Kidney epithelial cell (primary cell): ENCODE measurements at regions not wholly inside any gene's neighbourhood (a gene's known extent, or its start where the extent isn't known, plus 50 kb on each side); places are given as distances from the start of the nearest gene placed in this dataset.

Source experiments
- DNase-seq: peaks from one replicate; pipeline ENCODE4 v3.0.0-alpha.2; 2010; ENCODE audit warnings: low read depth
- H3K27me3 ChIP-seq: 2 replicates; pipeline ENCODE4 v1.6.0; 2011; ENCODE audit warnings: low read length; ENCODE audit not compliant: control insufficient read depth, insufficient read depth
- H3K36me3 ChIP-seq: 2 replicates; pipeline ENCODE4 v1.5.1; 2011; ENCODE audit warnings: low read length; ENCODE audit not compliant: control insufficient read depth, insufficient read depth
- H3K4me3 ChIP-seq: 2 replicates; pipeline ENCODE4 v1.5.1; 2011; ENCODE audit warnings: low read depth, mild to moderate bottlenecking, control low read depth, low read length
- CTCF ChIP-seq: IDR thresholded peaks from 2 replicates; pipeline ENCODE4 v1.5.1; 2011; ENCODE audit warnings: mild to moderate bottlenecking, moderate library complexity, low read length, control low read depth, inconsistent platforms; ENCODE audit not compliant: insufficient read depth, poor library complexity, severe bottlenecking

DNA sequence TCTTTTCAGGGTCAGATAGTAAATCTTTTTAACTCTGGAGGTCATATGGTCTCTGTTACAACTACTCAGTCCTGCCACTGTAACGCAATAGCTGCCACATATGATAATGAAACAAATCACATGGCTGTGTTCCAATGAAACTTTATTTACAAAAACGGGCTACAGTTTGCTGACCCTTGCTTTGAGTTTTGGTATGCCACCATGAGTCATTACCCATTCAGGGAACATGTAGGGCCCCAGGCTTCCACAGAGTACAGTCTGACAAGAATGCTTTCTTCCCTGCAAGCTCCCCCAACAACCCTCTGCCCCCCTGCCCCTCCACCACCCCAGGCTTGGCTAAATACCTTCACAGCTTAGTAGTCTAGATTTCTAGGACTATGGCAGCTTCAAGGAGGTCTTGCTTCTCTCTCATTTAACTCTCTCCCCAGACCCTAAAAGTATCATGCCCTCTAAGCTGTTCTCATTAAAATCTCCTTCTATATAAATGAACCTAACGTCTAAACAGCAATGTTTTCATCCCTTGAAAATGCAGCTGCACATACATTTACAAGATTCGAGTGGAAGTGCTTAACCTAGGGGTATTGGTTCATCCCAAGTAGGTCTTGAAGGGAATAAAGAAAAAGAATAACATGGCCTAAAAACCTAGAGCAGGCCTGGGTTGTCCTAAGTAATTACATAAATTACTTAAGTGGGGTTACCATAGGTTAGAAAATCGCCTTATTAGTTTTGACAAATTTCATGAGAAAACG is 117.8 kb upstream of the PRICKLE2 start:
- no peak for TF ChIP-seq CTCF
- Histone ChIP-seq H3K27me3 (no peaks in the 10 kb centered on the region), H3K4me3 (no peak overlapping the region), H3K36me3 (no peaks in the 10 kb centered on the region)
- DNase-seq: peak; percentile 82

DNA sequence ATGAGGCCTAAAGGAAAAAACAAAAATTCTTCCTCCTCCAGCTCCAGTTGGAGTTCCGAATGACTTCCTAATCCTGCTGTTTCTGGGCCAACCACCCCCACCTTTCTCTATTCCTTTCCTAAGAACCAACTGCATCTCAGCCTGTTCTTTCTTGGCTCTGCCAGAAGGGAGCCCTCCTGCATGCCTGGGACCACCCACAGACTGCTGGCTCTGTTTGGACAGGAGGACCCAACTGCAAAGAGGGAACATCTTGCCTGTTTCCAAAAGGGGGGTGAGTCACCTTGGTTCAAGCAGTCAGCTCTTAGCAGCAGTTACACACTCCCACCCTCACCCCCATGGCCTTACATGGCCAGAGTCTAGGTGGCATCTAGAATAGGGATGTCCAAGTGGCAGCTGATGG is 116.0 kb upstream of the PRICKLE2 start:
- no peaks in the 10 kb centered on the region for H3K27me3 ChIP-seq
- no peak for DNase-seq
- H3K4me3 ChIP-seq: no peak overlapping the region
- no peaks in the 10 kb centered on the region for H3K36me3 ChIP-seq
- no peak for TF ChIP-seq CTCF

DNA sequence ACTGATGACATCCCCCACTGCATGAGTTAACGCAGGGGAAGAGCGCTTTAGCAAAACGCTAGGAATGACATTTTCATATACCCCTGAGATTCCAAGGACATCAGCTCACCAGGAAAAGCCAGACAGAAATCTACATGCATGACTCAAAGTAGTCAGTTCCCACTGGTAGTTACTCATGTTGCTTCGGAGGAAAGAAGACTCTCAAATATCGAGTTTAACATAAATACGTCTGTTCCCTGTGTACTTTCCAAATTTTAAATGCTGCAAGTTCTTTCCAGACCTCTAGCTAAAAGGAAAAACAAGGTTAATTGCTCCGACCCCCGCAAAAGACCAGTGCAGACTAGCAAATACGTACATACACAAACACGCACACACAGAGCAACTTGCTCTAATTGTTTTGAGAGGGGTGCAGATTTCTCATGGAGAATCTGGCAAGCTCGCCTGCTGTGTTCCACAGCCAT is 115.4 kb upstream of the PRICKLE2 start:
- no peaks in the 10 kb centered on the region for H3K36me3 ChIP-seq
- H3K4me3 ChIP-seq: no peak overlapping the region
- DNase-seq: peak; percentile 75
- no peaks in the 10 kb centered on the region for H3K27me3 ChIP-seq
- TF ChIP-seq CTCF: no peak

DNA sequence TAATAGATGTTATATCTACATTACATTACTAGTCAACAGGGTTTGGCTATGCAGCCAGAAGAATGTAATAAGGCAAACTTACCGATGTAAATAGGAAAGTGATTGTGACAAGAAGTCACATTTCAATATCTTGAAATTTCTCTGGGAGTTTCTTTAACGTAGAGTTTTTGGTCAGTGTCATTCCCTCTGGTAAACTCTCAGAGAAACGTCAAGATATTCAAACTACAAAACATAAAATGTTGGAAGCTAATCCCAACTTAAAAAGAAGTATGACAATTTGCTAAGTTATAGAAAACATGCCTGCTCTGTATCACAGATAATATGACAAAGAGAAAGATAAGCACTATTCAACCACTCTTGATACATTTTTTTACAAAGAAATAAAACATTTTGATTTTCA is 111.2 kb upstream of the PRICKLE2 start:
- Histone ChIP-seq H3K36me3 (no peaks in the 10 kb centered on the region), H3K4me3 (no peak overlapping the region), H3K27me3 (no peaks in the 10 kb centered on the region)
- DNase-seq: no peak
- TF ChIP-seq CTCF: no peak

DNA sequence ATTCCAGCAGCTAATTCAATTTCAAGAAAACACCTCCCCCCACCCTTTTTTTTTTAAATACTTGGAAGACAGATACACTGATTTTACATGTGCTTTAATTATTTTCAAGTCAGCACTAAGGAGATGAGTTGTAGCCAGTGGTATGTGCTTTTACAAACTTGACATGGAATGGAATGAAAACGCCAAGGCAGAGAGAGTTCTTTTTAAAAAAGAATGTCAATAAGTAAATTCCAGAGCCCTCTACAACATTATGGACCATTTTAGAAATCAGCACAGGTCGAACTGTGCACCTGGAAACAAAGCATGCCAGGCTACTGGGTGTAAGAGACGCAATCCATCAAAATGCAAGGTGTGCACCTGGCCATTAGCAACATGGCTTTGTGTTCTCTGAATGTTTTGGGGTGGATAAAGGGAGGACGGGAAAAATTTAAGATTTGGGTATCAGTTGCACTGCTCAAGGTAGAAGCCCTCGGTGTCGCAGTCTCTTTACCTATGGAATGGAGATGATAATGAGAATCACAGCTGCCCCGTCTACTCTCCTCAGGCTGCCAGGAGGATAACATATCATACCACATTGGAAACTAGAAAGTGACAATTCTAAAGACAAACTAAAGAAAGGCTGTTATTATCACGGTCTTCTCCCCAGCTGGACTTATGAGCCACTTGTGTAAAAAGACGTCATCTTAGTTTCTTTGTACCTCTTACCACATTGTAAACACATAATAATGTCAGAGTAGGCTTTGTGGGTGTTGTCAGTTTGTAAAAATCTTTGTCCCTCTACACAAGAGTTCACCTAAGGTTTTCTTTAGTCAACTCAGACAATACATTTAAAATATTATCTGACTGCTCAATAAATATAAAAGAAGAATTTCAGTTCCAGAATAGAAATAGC is 107.4 kb upstream of the PRICKLE2 start:
- Histone ChIP-seq H3K4me3 (no peak overlapping the region), H3K36me3 (no peaks in the 10 kb centered on the region), H3K27me3 (no peaks in the 10 kb centered on the region)
- no peak for DNase-seq
- TF ChIP-seq CTCF: no peak
